H9 (cell line): ENCODE measurements at regions not wholly inside any gene's neighbourhood (a gene's known extent, or its start where the extent isn't known, plus 50 kb on each side); places are given as distances from the start of the nearest gene placed in this dataset.

Experiments used
- DNase-seq: peaks from one replicate; pipeline ENCODE4 v3.0.0-alpha.2; 2017
- H2AFZ ChIP-seq: one replicate; pipeline ENCODE4 v1.6.1; 2013; ENCODE audit warnings: mild to moderate bottlenecking, low read length, control low read depth, moderate library complexity
- H2AK5ac ChIP-seq: 2 replicates; pipeline ENCODE4 v1.6.1; 2013; ENCODE audit warnings: low read length, control low read depth, mixed read lengths; ENCODE audit not compliant: insufficient read length
- H2BK120ac ChIP-seq: one replicate; pipeline ENCODE4 v1.6.1; 2013; ENCODE audit warnings: low read depth, mild to moderate bottlenecking, low read length, control low read depth, inconsistent platforms; ENCODE audit not compliant: poor library complexity, severe bottlenecking
- H2BK12ac ChIP-seq: 2 replicates; pipeline ENCODE4 v1.6.1; 2013; ENCODE audit warnings: low read length, control low read depth, mixed read lengths, low read depth; ENCODE audit not compliant: insufficient read length
- H2BK15ac ChIP-seq: 2 replicates; pipeline ENCODE4 v1.6.1; 2013; ENCODE audit warnings: low read depth, low read length, control low read depth
- H2BK20ac ChIP-seq: one replicate; pipeline ENCODE4 v1.6.1; 2013; ENCODE audit warnings: low read depth, mild to moderate bottlenecking, low read length, control low read depth, inconsistent platforms; ENCODE audit not compliant: poor library complexity, severe bottlenecking
- H2BK5ac ChIP-seq: 2 replicates; pipeline ENCODE4 v1.6.1; 2013; ENCODE audit warnings: low read length, control low read depth, mixed read lengths; ENCODE audit not compliant: insufficient read length
- H3K14ac ChIP-seq: 2 replicates; pipeline ENCODE4 v1.6.1; 2013; ENCODE audit warnings: low read length, control low read depth; ENCODE audit not compliant: insufficient read depth
- H3K18ac ChIP-seq: 2 replicates; pipeline ENCODE4 v1.6.1; 2013; ENCODE audit warnings: low read depth, mild to moderate bottlenecking, mixed read lengths, low read length, control low read depth; ENCODE audit not compliant: insufficient read length
- H3K23ac ChIP-seq: 2 replicates; pipeline ENCODE4 v1.6.1; 2013; ENCODE audit warnings: low read length, control low read depth, mixed read lengths, low read depth; ENCODE audit not compliant: insufficient read length
- H3K23me2 ChIP-seq: 2 replicates; pipeline ENCODE4 v1.6.1; 2013; ENCODE audit warnings: low read depth, mild to moderate bottlenecking, mixed read lengths, low read length, control low read depth; ENCODE audit not compliant: insufficient read length, poor library complexity, severe bottlenecking
- H3K27ac ChIP-seq: 2 replicates; pipeline ENCODE4 v1.5.1; 2013; ENCODE audit warnings: low read length, control low read depth, mixed read lengths, low read depth; ENCODE audit not compliant: insufficient read length
- H3K27me3 ChIP-seq: 2 replicates; pipeline ENCODE4 v1.6.1; 2013; ENCODE audit warnings: low read length, control low read depth, inconsistent platforms; ENCODE audit not compliant: insufficient read depth
- H3K4ac ChIP-seq: 2 replicates; pipeline ENCODE4 v1.6.1; 2013; ENCODE audit warnings: low read depth, mild to moderate bottlenecking, control low read depth, inconsistent platforms, low read length, moderate library complexity
- H3K4me1 ChIP-seq: 2 replicates; pipeline ENCODE4 v1.6.1; 2013; ENCODE audit warnings: low read length, control low read depth, inconsistent platforms; ENCODE audit not compliant: insufficient read depth
- H3K4me2 ChIP-seq: 2 replicates; pipeline ENCODE4 v1.6.1; 2013; ENCODE audit warnings: low read length, control low read depth, mixed read lengths; ENCODE audit not compliant: insufficient read length, insufficient read depth
- H3K56ac ChIP-seq: 2 replicates; pipeline ENCODE4 v1.6.1; 2013; ENCODE audit warnings: low read depth, mild to moderate bottlenecking, mixed read lengths, low read length, control low read depth; ENCODE audit not compliant: insufficient read length
- H3K79me1 ChIP-seq: 2 replicates; pipeline ENCODE4 v1.6.1; 2013; ENCODE audit warnings: low read depth, mild to moderate bottlenecking, moderate library complexity, low read length, control low read depth, inconsistent platforms; ENCODE audit not compliant: insufficient read depth, poor library complexity, severe bottlenecking
- H3K79me2 ChIP-seq: 2 replicates; pipeline ENCODE4 v1.6.1; 2013; ENCODE audit warnings: low read length, control low read depth, inconsistent platforms; ENCODE audit not compliant: insufficient read depth
- H3K9ac ChIP-seq: 2 replicates; pipeline ENCODE4 v1.6.1; 2013; ENCODE audit warnings: low read length, control low read depth, mixed read lengths; ENCODE audit not compliant: insufficient read length; ENCODE audit errors: extremely low read depth
- H3K9me3 ChIP-seq: one replicate; pipeline ENCODE4 v1.6.1; 2013; ENCODE audit warnings: low read depth, low read length, inconsistent platforms; ENCODE audit not compliant: control insufficient read depth
- H3T11ph ChIP-seq: one replicate; pipeline ENCODE4 v1.6.1; 2013; ENCODE audit warnings: mild to moderate bottlenecking, low read length, control low read depth, inconsistent platforms
- H4K20me1 ChIP-seq: one replicate; pipeline ENCODE4 v1.6.1; 2013; ENCODE audit not compliant: control insufficient read depth, insufficient read length, insufficient read depth
- H4K5ac ChIP-seq: 2 replicates; pipeline ENCODE4 v1.6.1; 2013; ENCODE audit warnings: low read depth, mild to moderate bottlenecking, mixed read lengths, low read length, control low read depth; ENCODE audit not compliant: insufficient read length
- H4K8ac ChIP-seq: replicated peaks from 2 replicates; pipeline ENCODE4 v1.6.1; 2013; ENCODE audit warnings: low read length, control low read depth, mixed read lengths, low read depth; ENCODE audit not compliant: insufficient read length
- H4K91ac ChIP-seq: 2 replicates; pipeline ENCODE4 v1.6.1; 2013; ENCODE audit warnings: low read depth, mild to moderate bottlenecking, moderate library complexity, mixed read lengths, low read length, control low read depth; ENCODE audit not compliant: insufficient read length
- H3K27ac Mint-ChIP-seq, 3 experiments: 2 replicates in 2 of 3; 3 replicates in 1 of 3; pipeline ENCODE4 v1.8.0; 2020 to 2021; ENCODE audit warnings: mixed read lengths in 3 of 3, mild to moderate bottlenecking in 1 of 3, moderate library complexity in 1 of 3
- H3K27me3 Mint-ChIP-seq: 2 replicates; pipeline ENCODE4 v1.8.0; 2021; ENCODE audit warnings: low read depth, mild to moderate bottlenecking, moderate library complexity, mixed read lengths
- H3K36me3 Mint-ChIP-seq, 3 experiments: 2 replicates in 2 of 3; 3 replicates in 1 of 3; pipeline ENCODE4 v1.8.0; 2020 to 2021; ENCODE audit warnings: low read depth in 3 of 3, mixed read lengths in 3 of 3; ENCODE audit not compliant: insufficient read depth in 1 of 3
- H3K4me1 Mint-ChIP-seq, 2 experiments: 2 replicates each; pipeline ENCODE4 v1.8.0; 2020; ENCODE audit warnings: mixed read lengths in 2 of 2
- H3K4me3 Mint-ChIP-seq, 2 experiments: 2 replicates in 1 of 2; 3 replicates in 1 of 2; pipeline ENCODE4 v1.8.0; 2020 to 2021; ENCODE audit warnings: mild to moderate bottlenecking in 2 of 2, mixed read lengths in 2 of 2, moderate library complexity in 1 of 2
- H3K9me3 Mint-ChIP-seq, 2 experiments: 2 replicates in 1 of 2; 3 replicates in 1 of 2; pipeline ENCODE4 v1.8.0; 2020; ENCODE audit warnings: mild to moderate bottlenecking in 2 of 2, mixed read lengths in 2 of 2, moderate library complexity in 1 of 2
- CTCF ChIP-seq: fragments of 200-600 bp; sonication (generic); conservative IDR thresholded peaks from 3 replicates; pipeline ENCODE4 v1.8.0; 2021; ENCODE audit warnings: antibody characterized with exemption, mild to moderate bottlenecking
- WGBS: extraction: QIAGEN DNeasy Blood & Tissue Kit; methylation state at CpG from one replicate; pipeline ENCODE4 v1.1.7; 2013; ENCODE audit warnings: missing lambda C conversion rate, low lambda C conversion rate, mixed read lengths; ENCODE audit not compliant: insufficient read length; ENCODE audit errors: extremely low coverage; 5-methylcytosine and 5-hydroxymethylcytosine counted together

GRCh38 chr19:32053861-32054260 lies 291.5 kb upstream of the ZNF507 start:
- no peak overlapping the region for H3K9ac ChIP-seq
- H3K23ac ChIP-seq = no peak overlapping the region
- no peak for TF ChIP-seq CTCF
- H2AFZ ChIP-seq = no peak overlapping the region
- no peak overlapping the region for H3K4me2 ChIP-seq
- no peak overlapping the region for H2AK5ac ChIP-seq
- H3K27ac ChIP-seq = no peak overlapping the region
- no peak overlapping the region for H4K91ac ChIP-seq
- no peaks in the 10 kb centered on the region for H4K20me1 ChIP-seq
- no peaks in the 10 kb centered on the region for H3K9me3 ChIP-seq
- no CpG with 5 or more reads among the region's 10 CpGs for WGBS
- H3K18ac ChIP-seq = no peak overlapping the region
- no peak overlapping the region for H2BK5ac ChIP-seq
- no peak overlapping the region; a peak in 1 of 7 replicates for H3K27ac Mint-ChIP-seq
- no peak overlapping the region for H3K14ac ChIP-seq
- no peak overlapping the region for H3T11ph ChIP-seq
- no peak overlapping the region for H2BK20ac ChIP-seq
- no peaks in the 10 kb centered on the region for H3K79me1 ChIP-seq
- peaks cover 3% of the 10 kb centered on the region; the same call in 1 of the 2 replicates for H3K27me3 Mint-ChIP-seq
- no peaks in the 10 kb centered on the region for H3K27me3 ChIP-seq
- DNase-seq = no peak
- peaks cover 2% of the 10 kb centered on the region; the same call in 1 of the 2 replicates for H3K4me1 ChIP-seq
- no peak overlapping the region for H4K8ac ChIP-seq
- peaks cover 11 to 13% of the 10 kb centered on the region in 2 experiments for H3K4me1 Mint-ChIP-seq
- H3K4me3 Mint-ChIP-seq = no peak overlapping the region
- H3K23me2 ChIP-seq = no peaks in the 10 kb centered on the region
- H2BK12ac ChIP-seq = no peak overlapping the region
- no peaks in the 10 kb centered on the region for H3K79me2 ChIP-seq
- no peak overlapping the region for H2BK15ac ChIP-seq
- H3K56ac ChIP-seq = no peak overlapping the region
- H3K4ac ChIP-seq = no peak overlapping the region
- no peak overlapping the region for H2BK120ac ChIP-seq
- no peak overlapping the region for H4K5ac ChIP-seq
- peaks cover 0 to 2% (median 0%) of the 10 kb centered on the region in 3 experiments; a peak in 1 of 7 replicates for H3K36me3 Mint-ChIP-seq
- H3K9me3 Mint-ChIP-seq = peaks cover 4 to 5% of the 10 kb centered on the region in 2 experiments; a peak in 3 of 5 replicates
